Prostate gland (tissue), 2 donors: ENCODE measurements at regions not wholly inside any gene's neighbourhood (a gene's known extent, or its start where the extent isn't known, plus 50 kb on each side); places are given as distances from the start of the nearest gene placed in this dataset.
"Not testable (repeated sequence)": the region's sequence is repeated elsewhere in the genome, so short reads cannot be mapped to it uniquely, and the experiment has no call there.

Experiments used
- POLR2A ChIP-seq: fragments of 450-650 bp; IDR thresholded peaks from one replicate; pipeline ENCODE4 v1.6.1; 2016; ENCODE audit warnings: antibody characterized with exemption, mild to moderate bottlenecking
- TF ChIP-seq, protein P1 (sequence below), 4 experiments: fragments of 200-600 bp in 2 of 4; fragments of 450-650 bp in 2 of 4; sonication (generic) in 2 of 4; IDR thresholded peaks; 1 replicate in 3 of 4; 2 replicates in 1 of 4; pipeline ENCODE4 v1.5.1; 2016 to 2019; ENCODE audit warnings: antibody characterized with exemption in 4 of 4, mild to moderate bottlenecking in 2 of 4, moderate library complexity in 2 of 4

DNA sequence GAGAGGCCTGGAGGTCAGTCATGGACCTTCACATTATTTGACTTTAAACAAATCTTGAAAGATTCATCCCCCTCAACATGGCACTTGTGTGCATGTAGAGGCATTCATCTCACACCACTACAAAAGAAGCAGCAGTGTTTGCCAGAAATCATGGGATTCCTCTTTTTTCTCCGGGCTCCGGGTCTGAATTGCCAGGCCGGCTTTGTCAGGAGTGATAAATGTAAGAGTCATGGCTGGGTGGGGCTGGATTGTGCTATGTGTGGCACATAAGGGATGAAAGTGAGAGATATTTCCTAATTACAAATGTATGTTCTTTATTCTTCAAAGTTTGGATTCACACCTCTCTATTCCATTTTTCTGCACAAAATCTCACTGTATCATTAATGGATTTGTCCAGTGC is 228.7 kb upstream of the FRG1 start:
- TF ChIP-seq, protein P1, sequence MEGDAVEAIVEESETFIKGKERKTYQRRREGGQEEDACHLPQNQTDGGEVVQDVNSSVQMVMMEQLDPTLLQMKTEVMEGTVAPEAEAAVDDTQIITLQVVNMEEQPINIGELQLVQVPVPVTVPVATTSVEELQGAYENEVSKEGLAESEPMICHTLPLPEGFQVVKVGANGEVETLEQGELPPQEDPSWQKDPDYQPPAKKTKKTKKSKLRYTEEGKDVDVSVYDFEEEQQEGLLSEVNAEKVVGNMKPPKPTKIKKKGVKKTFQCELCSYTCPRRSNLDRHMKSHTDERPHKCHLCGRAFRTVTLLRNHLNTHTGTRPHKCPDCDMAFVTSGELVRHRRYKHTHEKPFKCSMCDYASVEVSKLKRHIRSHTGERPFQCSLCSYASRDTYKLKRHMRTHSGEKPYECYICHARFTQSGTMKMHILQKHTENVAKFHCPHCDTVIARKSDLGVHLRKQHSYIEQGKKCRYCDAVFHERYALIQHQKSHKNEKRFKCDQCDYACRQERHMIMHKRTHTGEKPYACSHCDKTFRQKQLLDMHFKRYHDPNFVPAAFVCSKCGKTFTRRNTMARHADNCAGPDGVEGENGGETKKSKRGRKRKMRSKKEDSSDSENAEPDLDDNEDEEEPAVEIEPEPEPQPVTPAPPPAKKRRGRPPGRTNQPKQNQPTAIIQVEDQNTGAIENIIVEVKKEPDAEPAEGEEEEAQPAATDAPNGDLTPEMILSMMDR (IDR thresholded peaks at IDR 0.05): not testable (repeated sequence)
- not testable (repeated sequence) for TF ChIP-seq POLR2A
